SK-N-SH (cell line): ENCODE measurements at regions not wholly inside any gene's neighbourhood (a gene's known extent, or its start where the extent isn't known, plus 50 kb on each side); places are given as distances from the start of the nearest gene placed in this dataset.

Experiments used
- CTCF ChIA-PET: fragments of 300-600, 350-600 bp; formaldehyde crosslinking; extraction: SDS; loops from one replicate; lab custom pipeline; 2021; lab: Yijun Ruan, JAX
- POLR2A ChIA-PET: fragments of 350-600 bp; sonication (Branson Sonifier 250); formaldehyde crosslinking; extraction: SDS; loops from one replicate; lab custom pipeline; 2020; ENCODE audit warnings: antibody characterized with exemption, inconsistent platforms; lab: Yijun Ruan, JAX
- DNase-seq: peaks from one replicate; pipeline ENCODE4 v3.0.0; 2012
- H2AFZ ChIP-seq: fragments of 200-600 bp; sonication (generic); 2 replicates; pipeline ENCODE4 v1.8.1; 2016; ENCODE audit warnings: antibody characterized with exemption, mild to moderate bottlenecking, low read depth
- H3F3A ChIP-seq: fragments of 200-600 bp; sonication (generic); replicated peaks from 2 replicates; pipeline ENCODE3; 2016; ENCODE audit warnings: antibody characterized with exemption, mild to moderate bottlenecking; ENCODE audit not compliant: insufficient read depth
- H3K27ac ChIP-seq, 2 experiments: fragments of 200-500 bp in 1 of 2; fragments of 200-600 bp in 1 of 2; sonication (Bioruptor generic) in 1 of 2; sonication (generic), shearing (Covaris generic) in 1 of 2; 2 replicates each; pipeline versions ENCODE4 v1.5.1 to v1.6.1; 2014 to 2016; ENCODE audit warnings: low read depth in 2 of 2, inconsistent platforms in 1 of 2, low read length in 1 of 2, mild to moderate bottlenecking in 1 of 2, mixed read lengths in 1 of 2
- H3K27me3 ChIP-seq: fragments of 200-600 bp; sonication (generic), shearing (Covaris generic); 2 replicates; pipeline ENCODE4 v1.6.1; 2016; ENCODE audit warnings: mixed run types; ENCODE audit not compliant: insufficient read depth
- H3K36me3 ChIP-seq, 2 experiments: fragments of 200-500 bp in 1 of 2; fragments of 200-600 bp in 1 of 2; sonication (Bioruptor generic) in 1 of 2; sonication (generic) in 1 of 2; replicated peaks in 1 of 2; 2 replicates each; pipeline versions ENCODE3 to v1.5.1; 2014 to 2016; ENCODE audit warnings: low read length in 1 of 2, mild to moderate bottlenecking in 1 of 2; ENCODE audit not compliant: insufficient read depth in 2 of 2, control insufficient read depth in 1 of 2
- H3K4me1 ChIP-seq, 2 experiments: fragments of 200-500 bp in 1 of 2; fragments of 200-600 bp in 1 of 2; sonication (Bioruptor generic) in 1 of 2; sonication (generic), shearing (Covaris generic) in 1 of 2; 2 replicates each; pipeline versions ENCODE4 v1.5.1 to v1.6.1; 2014 to 2016; ENCODE audit warnings: low read depth in 1 of 2, low read length in 1 of 2, mixed run types in 1 of 2; ENCODE audit not compliant: insufficient read depth in 2 of 2, control insufficient read depth in 1 of 2
- H3K4me2 ChIP-seq: fragments of 200-600 bp; sonication (generic), shearing (Covaris generic); 2 replicates; pipeline ENCODE4 v1.6.1; 2017; ENCODE audit warnings: mixed run types
- H3K4me3 ChIP-seq, 2 experiments: fragments of 200-500 bp in 1 of 2; fragments of 200-600 bp in 1 of 2; sonication (Bioruptor generic) in 1 of 2; sonication (generic), shearing (Covaris generic) in 1 of 2; 2 replicates each; pipeline versions ENCODE4 v1.5.1 to v1.8.1; 2014 to 2016; ENCODE audit warnings: low read depth in 2 of 2, inconsistent platforms in 1 of 2, low read length in 1 of 2, mild to moderate bottlenecking in 1 of 2, mixed read lengths in 1 of 2, moderate library complexity in 1 of 2
- H3K79me2 ChIP-seq: fragments of 200-600 bp; sonication (generic); 2 replicates; pipeline ENCODE4 v1.8.1; 2017; ENCODE audit warnings: mild to moderate bottlenecking; ENCODE audit not compliant: insufficient read depth
- H3K9ac ChIP-seq: fragments of 200-600 bp; sonication (generic); 2 replicates; pipeline ENCODE4 v1.6.1; 2017; ENCODE audit warnings: mixed run types
- H3K9me2 ChIP-seq: fragments of 200-600 bp; sonication (generic); 2 replicates; pipeline ENCODE4 v1.6.1; 2017; ENCODE audit warnings: mixed run types
- H3K9me3 ChIP-seq: fragments of 200-600 bp; sonication (generic); 2 replicates; pipeline ENCODE4 v1.6.1; 2017; ENCODE audit warnings: mixed run types, mild to moderate bottlenecking, moderate library complexity
- H4K20me1 ChIP-seq: fragments of 200-600 bp; sonication (generic); 2 replicates; pipeline ENCODE4 v1.6.1; 2017; ENCODE audit warnings: mild to moderate bottlenecking, mixed run types; ENCODE audit not compliant: insufficient read depth
- CHD2 ChIP-seq: fragments of 150-350 bp; IDR thresholded peaks from 2 replicates; pipeline ENCODE4 v1.6.1; 2018; ENCODE audit warnings: low read length; ENCODE audit not compliant: partially characterized antibody
- CTCF ChIP-seq: fragments of 200-600 bp; sonication (generic); IDR thresholded peaks from 2 replicates; pipeline ENCODE4 v1.6.1; 2017; ENCODE audit warnings: antibody characterized with exemption, mild to moderate bottlenecking, moderate library complexity
- ELF1 ChIP-seq: IDR thresholded peaks from 2 replicates; pipeline ENCODE4 v1.4.0; 2012
- EP300 ChIP-seq, 2 experiments: IDR thresholded peaks; 2 replicates each; pipeline versions ENCODE4 v1.4.0 to v1.6.1; 2012; ENCODE audit warnings: borderline replicate concordance in 1 of 2, low read depth in 1 of 2, low read length in 1 of 2
- EZH2phosphoT487 ChIP-seq: fragments of 200-600 bp; sonication (generic); IDR thresholded peaks from 2 replicates; pipeline ENCODE4 v1.6.1; 2017; ENCODE audit warnings: low read depth, mixed run types, mild to moderate bottlenecking, antibody characterized with exemption, moderate library complexity, borderline replicate concordance
- FOSL2 ChIP-seq: IDR thresholded peaks from 2 replicates; pipeline ENCODE4 v1.4.0; 2012; ENCODE audit warnings: low read depth, mild to moderate bottlenecking, moderate library complexity, borderline replicate concordance
- JUND ChIP-seq: IDR thresholded peaks from 2 replicates; pipeline ENCODE4 v1.4.0; 2012
- MAX ChIP-seq: IDR thresholded peaks from 2 replicates; pipeline ENCODE4 v1.4.0; 2012; ENCODE audit warnings: low read depth
- MEF2A ChIP-seq: IDR thresholded peaks from 2 replicates; pipeline ENCODE4 v1.4.0; 2012; ENCODE audit warnings: low read depth, borderline replicate concordance
- MXI1 ChIP-seq: IDR thresholded peaks from 2 replicates; pipeline ENCODE4 v1.6.1; 2012; ENCODE audit warnings: mild to moderate bottlenecking, low read depth, low read length, improper control_type of control experiment
- NFIC ChIP-seq: IDR thresholded peaks from 2 replicates; pipeline ENCODE4 v1.4.0; 2012; ENCODE audit warnings: borderline replicate concordance
- PBX3 ChIP-seq: IDR thresholded peaks from 2 replicates; pipeline ENCODE4; 2012
- RAD21 ChIP-seq: IDR thresholded peaks from 2 replicates; pipeline ENCODE4 v1.6.1; 2012; ENCODE audit warnings: mild to moderate bottlenecking, low read length
- RCOR1 ChIP-seq: fragments of 150-350 bp; IDR thresholded peaks from 2 replicates; pipeline ENCODE4 v1.6.1; 2017; ENCODE audit warnings: antibody characterized with exemption, low read length
- SIN3A ChIP-seq: IDR thresholded peaks from 2 replicates; pipeline ENCODE4 v1.6.1; 2012; ENCODE audit warnings: low read depth, mild to moderate bottlenecking, low read length, moderate library complexity, borderline replicate concordance
- SMC3 ChIP-seq: IDR thresholded peaks from 2 replicates; pipeline ENCODE4 v1.6.1; 2012; ENCODE audit warnings: low read depth, low read length, improper control_type of control experiment
- TAF1 ChIP-seq: IDR thresholded peaks from 2 replicates; pipeline ENCODE4 v1.6.1; 2012; ENCODE audit warnings: low read depth, mild to moderate bottlenecking, low read length, moderate library complexity, borderline replicate concordance
- USF1 ChIP-seq: IDR thresholded peaks from 2 replicates; pipeline ENCODE4 v1.4.0; 2012; ENCODE audit warnings: low read depth, borderline replicate concordance
- USF2 ChIP-seq: fragments of 150-350 bp; IDR thresholded peaks from 2 replicates; pipeline ENCODE4 v1.6.1; 2017; ENCODE audit warnings: antibody characterized with exemption, low read length, low read depth, borderline replicate concordance
- YY1 ChIP-seq: IDR thresholded peaks from 2 replicates; pipeline ENCODE4 v1.4.0; 2012; ENCODE audit warnings: low read depth, mild to moderate bottlenecking
- ZBTB33 ChIP-seq: IDR thresholded peaks from 2 replicates; pipeline ENCODE4 v1.4.0; 2012; ENCODE audit warnings: low read depth, borderline replicate concordance
- WGBS: methylation state at CpG from one replicate; pipeline ENCODE4 v1.1.6; 2017; ENCODE audit warnings: low lambda C conversion rate; 5-methylcytosine and 5-hydroxymethylcytosine counted together

GRCh38 chr4:186958726-186959350, 235.2 kb upstream of the FAT1 start:
- no peaks in the 10 kb centered on the region for H3K9me3 ChIP-seq
- no peaks in the 10 kb centered on the region for H3K4me1 ChIP-seq
- no peaks in the 10 kb centered on the region for H3K36me3 ChIP-seq
- H4K20me1 ChIP-seq = no peaks in the 10 kb centered on the region
- ChIA-PET POLR2A (no interaction called here), CTCF (no interaction called here)
- H3K4me3 ChIP-seq = no peak overlapping the region
- DNase-seq = no peak
- no peak overlapping the region for H3K27ac ChIP-seq
- H2AFZ ChIP-seq = no peak overlapping the region
- TF ChIP-seq USF1 (no peak), RCOR1 (no peak), SMC3 (no peak), MEF2A (no peak), ELF1 (no peak), RAD21 (no peak), FOSL2 (no peak), TAF1 (no peak), MAX (no peak), NFIC (no peak), EP300 (IDR thresholded peaks at IDR 0.05; ENCODE audit: borderline replicate concordance in 1 of 2, low read depth in 1 of 2, low read length in 1 of 2) (no peak), MXI1 (no peak), CHD2 (no peak), JUND (no peak), PBX3 (no peak), YY1 (no peak), SIN3A (no peak)
- H3K27me3 ChIP-seq = no peaks in the 10 kb centered on the region; the same call in 1 of the 2 replicates
- no peak overlapping the region for H3K9ac ChIP-seq
- 22% methylated on average over 5 of the region's 9 CpGs for WGBS
- no peaks in the 10 kb centered on the region for H3K79me2 ChIP-seq
- H3K9me2 ChIP-seq = no peaks in the 10 kb centered on the region
- H3F3A ChIP-seq = no peaks in the 10 kb centered on the region
- H3K4me2 ChIP-seq = no peak overlapping the region

GRCh38 chr4:186979961-186980745, 256.5 kb upstream of the FAT1 start:
- H3K27me3 ChIP-seq = no peaks in the 10 kb centered on the region
- H3K9me2 ChIP-seq = no peaks in the 10 kb centered on the region
- no peak overlapping the region for H2AFZ ChIP-seq
- H3K36me3 ChIP-seq = no peaks in the 10 kb centered on the region
- no peaks in the 10 kb centered on the region for H3F3A ChIP-seq
- no peak overlapping the region for H3K9ac ChIP-seq
- ChIA-PET POLR2A (no interaction called here), CTCF (no interaction called here)
- H3K4me2 ChIP-seq = no peak overlapping the region
- no peaks in the 10 kb centered on the region for H3K4me1 ChIP-seq
- no peak overlapping the region for H3K4me3 ChIP-seq
- H3K27ac ChIP-seq = no peak overlapping the region
- no peaks in the 10 kb centered on the region for H3K9me3 ChIP-seq
- no peaks in the 10 kb centered on the region for H3K79me2 ChIP-seq
- WGBS = 36% methylated on average over 12 of the region's 12 CpGs
- H4K20me1 ChIP-seq = no peaks in the 10 kb centered on the region
- DNase-seq = no peak
- TF ChIP-seq TAF1 = no peak
- no peak for TF ChIP-seq RAD21
- no peak for TF ChIP-seq CTCF
- no peak for TF ChIP-seq FOSL2
- no peak for TF ChIP-seq ZBTB33
- no peak for TF ChIP-seq USF2
- TF ChIP-seq EZH2phosphoT487 = no peak
